Endometrium (tissue), 2 donors: ENCODE measurements at regions not wholly inside any gene's neighbourhood (a gene's known extent, or its start where the extent isn't known, plus 50 kb on each side); places are given as distances from the start of the nearest gene placed in this dataset.
A peak's percentile ranks its signal among the peaks of the same experiment; 100 is the strongest.
"Not testable (repeated sequence)": the region's sequence is repeated elsewhere in the genome, so short reads cannot be mapped to it uniquely, and the experiment has no call there.

Experiments used
- FAIRE-seq: peaks from 2 replicates; lab custom pipeline; 2012; peaks lifted over from hg19 to GRCh38; lab: Jason Lieb, UNC
- donor health status: control.
- donor health status: control.

- FAIRE-seq = not testable (repeated sequence)
Observed at GRCh38 chr6:66258731-66259487, 551.9 kb upstream of the EYS start.

- no peak for FAIRE-seq
Observed at GRCh38 chr6:66245231-66245630, 538.2 kb upstream of the EYS start.

- FAIRE-seq = no peak
Observed at GRCh38 chr6:66238851-66239250, 531.8 kb upstream of the EYS start.

GRCh38 chr6:66232890-66233289 lies 525.9 kb upstream of the EYS start:
- FAIRE-seq = no peak

- no peak for FAIRE-seq
Observed at GRCh38 chr6:66230591-66230990, 523.6 kb upstream of the EYS start.

- no peak for FAIRE-seq
Observed at GRCh38 chr6:66226109-66226508, 519.1 kb upstream of the EYS start.

GRCh38 chr6:66210964-66211363 lies 503.9 kb upstream of the EYS start:
- FAIRE-seq = no peak

- FAIRE-seq = no peak
Observed at GRCh38 chr6:66200390-66200789, 493.4 kb upstream of the EYS start.

- no peak for FAIRE-seq
Observed at GRCh38 chr6:66199171-66199570, 492.1 kb upstream of the EYS start.

GRCh38 chr6:66198062-66198624 lies 491.1 kb upstream of the EYS start:
- no peak for FAIRE-seq

GRCh38 chr6:66190858-66191257 lies 483.8 kb upstream of the EYS start:
- FAIRE-seq = no peak

GRCh38 chr6:66189915-66190314 lies 482.9 kb upstream of the EYS start:
- FAIRE-seq = no peak

- FAIRE-seq = no peak
Observed at GRCh38 chr6:66186756-66187155, 479.7 kb upstream of the EYS start.

GRCh38 chr6:66184091-66184490 lies 477.1 kb upstream of the EYS start:
- no peak for FAIRE-seq

GRCh38 chr6:66179361-66179760 lies 472.3 kb upstream of the EYS start:
- FAIRE-seq = no peak

GRCh38 chr6:66173587-66173986 lies 466.6 kb upstream of the EYS start:
- FAIRE-seq = no peak

GRCh38 chr6:66166713-66167112 lies 459.7 kb upstream of the EYS start:
- not testable (repeated sequence) for FAIRE-seq

- FAIRE-seq = no peak
Observed at GRCh38 chr6:66161546-66162108, 454.6 kb upstream of the EYS start.

- no peak for FAIRE-seq
Observed at GRCh38 chr6:66159937-66160336, 452.9 kb upstream of the EYS start.

- peak; percentile 18 for FAIRE-seq
Observed at GRCh38 chr6:66153247-66153646, 446.2 kb upstream of the EYS start.

GRCh38 chr6:66149132-66149531 lies 442.1 kb upstream of the EYS start:
- FAIRE-seq = no peak

- no peak for FAIRE-seq
Observed at GRCh38 chr6:66145867-66146266, 438.8 kb upstream of the EYS start.

- no peak for FAIRE-seq
Observed at GRCh38 chr6:66134021-66134420, 427.0 kb upstream of the EYS start.

- no peak for FAIRE-seq
Observed at GRCh38 chr6:66128656-66129055, 421.6 kb upstream of the EYS start.
